Ishikawa (cell line): ENCODE measurements at regions not wholly inside any gene's neighbourhood (a gene's known extent, or its start where the extent isn't known, plus 50 kb on each side); places are given as distances from the start of the nearest gene placed in this dataset.

Experiments used
- EP300 ChIP-seq: IDR thresholded peaks from 2 replicates; pipeline ENCODE4 v1.6.1; 2012; ENCODE audit warnings: borderline replicate concordance
- RAD21 ChIP-seq: IDR thresholded peaks from 2 replicates; pipeline ENCODE4 v1.6.1; 2012; ENCODE audit warnings: low read depth

- TF ChIP-seq EP300 (no peak), RAD21 (no peak)
Observed at GRCh38 chr4:27088491-27088890, 227.8 kb downstream of the STIM2 start.
